Kidney (tissue), 13 donors: ENCODE measurements at regions not wholly inside any gene's neighbourhood (a gene's known extent, or its start where the extent isn't known, plus 50 kb on each side); places are given as distances from the start of the nearest gene placed in this dataset.

Experiments used
- DNase-seq, 5 donors: peaks; one replicate each; pipeline ENCODE4 v3.0.0-alpha.2; 2013 to 2020
- FAIRE-seq: peaks from 2 replicates; lab custom pipeline; 2012; peaks lifted over from hg19 to GRCh38; lab: Jason Lieb, UNC
- H3K27ac ChIP-seq, 2 donors: one replicate each; pipeline ENCODE4 v1.7.0; 2013; ENCODE audit warnings: low read depth in 2 of 2, low read length in 2 of 2, inconsistent platforms in 1 of 2
- H3K27me3 ChIP-seq: one replicate; pipeline ENCODE4 v1.7.1; 2013; ENCODE audit warnings: low read length, inconsistent platforms; ENCODE audit not compliant: control insufficient read depth, insufficient read depth
- H3K36me3 ChIP-seq, 3 donors: one replicate each; pipeline versions ENCODE4 v1.7.0 to v1.7.1; 2013; ENCODE audit warnings: low read length in 3 of 3, control low read depth in 1 of 3, inconsistent platforms in 1 of 3; ENCODE audit not compliant: insufficient read depth in 3 of 3, control insufficient read depth in 2 of 3
- H3K4me1 ChIP-seq, 3 donors: one replicate each; pipeline versions ENCODE4 v1.7.0 to v1.7.1; 2013; ENCODE audit warnings: low read length in 3 of 3, inconsistent platforms in 1 of 3, low read depth in 1 of 3; ENCODE audit not compliant: control insufficient read depth in 2 of 3, insufficient read depth in 2 of 3
- H3K4me3 ChIP-seq, 3 donors: one replicate each; pipeline versions ENCODE4 v1.7.0 to v1.8.1; 2013; ENCODE audit warnings: low read length in 3 of 3, control low read depth in 1 of 3, inconsistent platforms in 1 of 3
- H3K9ac ChIP-seq, 3 donors: one replicate each; pipeline versions ENCODE4 v1.7.0 to v1.7.1; 2013; ENCODE audit warnings: low read length in 3 of 3, control low read depth in 1 of 3, inconsistent platforms in 1 of 3
- H3K9me3 ChIP-seq, 3 donors: one replicate each; pipeline versions ENCODE4 v1.7.0 to v1.7.1; 2013; ENCODE audit warnings: low read length in 3 of 3, control low read depth in 1 of 3, inconsistent platforms in 1 of 3; ENCODE audit not compliant: control insufficient read depth in 2 of 3, insufficient read depth in 1 of 3
- CTCF ChIP-seq: IDR thresholded peaks from 3 replicates; pipeline ENCODE4 v1.5.1; 2012; ENCODE audit warnings: mild to moderate bottlenecking, moderate library complexity, borderline replicate concordance; ENCODE audit not compliant: insufficient read depth; ENCODE audit errors: extremely low read depth
- intact Hi-C: fragments of 100-400 bp; cut with DNase I; formaldehyde crosslinking; loops from one replicate; pipeline ENCODE4 v1.11.1; 2022
- donor health status: control.
- donor health status: control.
- donor health status: control.
- donor health status: control.
- donor health status: control.
- donor health status: DM: yes; HTN: yes; CAD: no.
- donor health status: Normal renal cell carcinoma (clear cell type).

GRCh38 chr13:47858042-47859025 is 142.7 kb downstream of the SUCLA2 start:
- no peak overlapping the region for H3K9ac ChIP-seq
- TF ChIP-seq CTCF = no peak
- H3K4me1 ChIP-seq = no peaks in the 10 kb centered on the region
- DNase-seq (no peak), FAIRE-seq (no peak)
- no peak overlapping the region for H3K27ac ChIP-seq
- no peaks in the 10 kb centered on the region for H3K27me3 ChIP-seq
- H3K9me3 ChIP-seq = no peaks in the 10 kb centered on the region
- no peak overlapping the region for H3K4me3 ChIP-seq
- H3K36me3 ChIP-seq = no peaks in the 10 kb centered on the region
- intact Hi-C loops = no loop called here

- Histone ChIP-seq H3K9ac (no peak overlapping the region), H3K4me1 (no peaks in the 10 kb centered on the region), H3K27me3 (no peaks in the 10 kb centered on the region), H3K36me3 (no peaks in the 10 kb centered on the region), H3K9me3 (no peaks in the 10 kb centered on the region), H3K27ac (no peak overlapping the region), H3K4me3 (no peak overlapping the region)
- FAIRE-seq (no peak), DNase-seq (no peak)
- no peak for TF ChIP-seq CTCF
- intact Hi-C loops = no loop called here
Observed at GRCh38 chr13:47853236-47853635, 147.8 kb downstream of the SUCLA2 start.

GRCh38 chr13:47846886-47847285 is 154.2 kb downstream of the SUCLA2 start:
- no peak for TF ChIP-seq CTCF
- H3K9ac ChIP-seq = no peak overlapping the region
- H3K4me1 ChIP-seq = no peaks in the 10 kb centered on the region
- intact Hi-C loops = no loop called here
- FAIRE-seq = no peak
- H3K4me3 ChIP-seq = no peak overlapping the region
- H3K36me3 ChIP-seq = no peaks in the 10 kb centered on the region
- H3K27me3 ChIP-seq = no peaks in the 10 kb centered on the region
- DNase-seq = no peak
- H3K9me3 ChIP-seq = no peaks in the 10 kb centered on the region
- no peak overlapping the region for H3K27ac ChIP-seq
